AG10803 (cell line): ENCODE measurements at regions not wholly inside any gene's neighbourhood (a gene's known extent, or its start where the extent isn't known, plus 50 kb on each side); places are given as distances from the start of the nearest gene placed in this dataset.

Experiments used
- DNase-seq: peaks from one replicate; pipeline ENCODE4 v3.0.0; 2010; ENCODE audit warnings: low read depth
- H3K4me3 ChIP-seq: 2 replicates; pipeline ENCODE4 v1.5.1; 2011; ENCODE audit warnings: mild to moderate bottlenecking, low read length, control low read depth
- CTCF ChIP-seq: conservative IDR thresholded peaks from 2 replicates; pipeline ENCODE4 v1.5.1; 2011; ENCODE audit warnings: mild to moderate bottlenecking, low read length, control low read depth, inconsistent platforms

GRCh38 chr6:71465096-71465495 is 176.5 kb downstream of the OGFRL1 start:
- no peak for TF ChIP-seq CTCF
- no peak for DNase-seq
- H3K4me3 ChIP-seq: no peak overlapping the region

- no peak for DNase-seq
- no peak for TF ChIP-seq CTCF
- no peak overlapping the region for H3K4me3 ChIP-seq
Measured at GRCh38 chr6:71466362-71466761, 177.8 kb downstream of the OGFRL1 start.

GRCh38 chr6:71468038-71468437 is 179.4 kb downstream of the OGFRL1 start:
- no peak for DNase-seq
- H3K4me3 ChIP-seq: no peak overlapping the region
- no peak for TF ChIP-seq CTCF

- TF ChIP-seq CTCF: no peak
- peak; percentile 95 for DNase-seq
- peak overlapping the region; percentile 43 for H3K4me3 ChIP-seq
Measured at GRCh38 chr6:71468841-71469700, 180.5 kb downstream of the OGFRL1 start.

GRCh38 chr6:71471718-71472117 is 183.1 kb downstream of the OGFRL1 start:
- no peak for TF ChIP-seq CTCF
- no peak overlapping the region for H3K4me3 ChIP-seq

GRCh38 chr6:71473926-71474325 is 185.3 kb downstream of the OGFRL1 start:
- peak; percentile 86 for DNase-seq
- TF ChIP-seq CTCF: no peak
- H3K4me3 ChIP-seq: no peak overlapping the region

More at GRCh38 chr6:71471718-71472117, 183.1 kb downstream of the OGFRL1 start:
- no peak for DNase-seq

GRCh38 chr6:71474942-71475341 is 186.3 kb downstream of the OGFRL1 start:
- TF ChIP-seq CTCF: no peak
- H3K4me3 ChIP-seq: no peak overlapping the region
- no peak for DNase-seq
